ENCODE measurements at regions not wholly inside any gene's neighbourhood (a gene's known extent, or its start where the extent isn't known, plus 50 kb on each side); places are given as distances from the start of the nearest gene placed in this dataset.

DNA sequence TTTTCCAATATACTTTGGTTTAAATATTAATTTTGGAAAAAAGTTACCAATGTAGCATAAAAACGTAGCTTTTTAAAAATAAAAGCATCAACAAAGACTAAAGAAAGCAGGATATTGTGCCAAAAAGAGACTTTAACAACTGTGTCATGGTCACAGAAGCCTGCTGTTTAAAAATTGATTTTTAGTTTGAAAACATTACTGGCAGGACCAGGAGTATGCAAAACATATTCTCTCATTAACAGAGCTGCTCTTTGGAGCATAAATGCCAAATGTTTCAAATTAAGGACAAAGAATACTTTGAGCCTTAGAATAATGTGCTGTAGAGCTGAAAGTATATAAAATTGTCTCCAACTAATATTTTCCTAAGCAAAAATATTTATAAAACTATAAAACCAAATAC lies 279.0 kb downstream of the ARAP2 start:
- DNase-seq (ENCODE audit: low spot score): no peak

GRCh38 chr4:35966566-35966965 lies 277.7 kb downstream of the ARAP2 start:
- no peak for DNase-seq (ENCODE audit: low spot score)

DNA sequence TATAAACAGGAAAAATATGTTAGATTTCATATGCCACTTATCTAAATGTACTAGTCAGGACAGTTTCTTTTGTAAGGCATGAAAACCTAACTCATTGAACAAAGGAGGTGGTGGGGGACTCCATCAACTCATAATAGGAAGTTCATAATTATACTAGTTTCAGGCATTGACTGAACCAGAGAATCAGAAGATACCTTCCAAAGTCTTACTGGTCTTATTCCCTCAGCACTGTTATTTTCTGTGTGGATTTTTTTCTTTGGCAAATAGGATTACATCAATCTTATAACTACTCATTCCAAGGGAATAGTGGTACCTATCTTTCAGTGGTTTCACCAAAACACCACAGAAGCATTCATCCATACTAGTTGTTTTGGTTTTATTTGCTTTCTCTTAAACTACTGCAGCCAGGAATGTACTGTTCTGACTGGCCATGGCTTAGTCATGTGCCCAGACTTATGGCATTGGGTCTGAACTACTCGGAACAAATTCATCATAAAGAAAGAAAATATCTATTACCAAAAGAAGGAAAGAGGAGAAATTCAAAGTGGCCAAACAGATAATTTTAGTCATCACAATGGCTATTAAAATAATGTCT lies 273.9 kb downstream of the ARAP2 start:
- DNase-seq (ENCODE audit: low spot score): no peak

DNA sequence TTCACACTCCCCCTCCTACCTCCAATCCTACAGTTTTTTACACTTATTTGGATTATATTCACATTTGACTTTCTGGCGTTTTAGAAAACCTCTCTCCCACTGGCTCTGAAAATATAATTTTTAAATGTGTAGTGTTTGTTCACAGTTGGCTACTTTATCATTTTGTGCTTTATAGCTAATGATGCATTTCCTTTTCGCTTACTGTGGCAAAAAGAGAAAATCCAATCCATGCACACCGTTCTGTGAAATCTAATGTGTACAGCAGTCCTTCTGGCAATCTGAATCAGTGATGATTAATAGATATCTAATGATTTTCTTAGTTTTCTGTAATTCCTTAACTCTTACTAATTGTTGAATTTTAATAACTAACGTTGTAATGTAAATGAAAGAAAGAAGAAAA lies 271.5 kb downstream of the ARAP2 start:
- DNase-seq (ENCODE audit: low spot score): no peak

DNA sequence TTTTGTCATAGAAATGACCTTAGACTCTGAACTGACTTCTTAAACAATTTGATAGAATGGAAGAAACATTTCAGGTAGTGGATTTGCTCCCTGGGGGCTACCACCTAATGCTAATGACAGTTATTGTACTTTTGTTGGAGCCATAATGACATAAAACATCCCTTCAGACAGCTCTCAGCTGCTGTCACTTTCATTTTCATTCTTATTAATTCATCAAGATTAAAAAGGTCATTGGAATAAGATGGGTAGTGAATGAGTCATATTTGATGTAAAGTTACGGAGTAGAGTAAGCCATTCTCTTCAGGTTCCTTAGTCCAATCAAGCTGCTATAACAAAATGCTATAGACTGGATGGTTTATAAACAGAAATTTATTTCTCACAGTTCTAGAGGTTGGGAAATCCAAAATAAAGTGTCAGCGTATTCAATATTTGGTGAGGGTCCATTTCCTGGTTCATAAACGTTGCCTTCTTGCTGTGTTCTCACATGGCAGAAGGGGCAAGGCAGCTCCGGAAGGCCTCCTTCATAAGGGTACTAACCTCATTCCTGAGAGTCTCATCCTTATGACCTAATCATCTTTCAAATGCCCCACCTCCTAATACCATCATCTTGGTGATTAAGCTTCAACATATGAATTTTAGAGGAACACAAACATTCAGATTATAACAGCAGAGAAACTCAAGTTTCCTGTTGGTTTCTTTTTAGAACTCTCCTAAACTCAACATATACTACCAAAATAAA lies 268.5 kb downstream of the ARAP2 start:
- DNase-seq (ENCODE audit: low spot score): no peak

DNA sequence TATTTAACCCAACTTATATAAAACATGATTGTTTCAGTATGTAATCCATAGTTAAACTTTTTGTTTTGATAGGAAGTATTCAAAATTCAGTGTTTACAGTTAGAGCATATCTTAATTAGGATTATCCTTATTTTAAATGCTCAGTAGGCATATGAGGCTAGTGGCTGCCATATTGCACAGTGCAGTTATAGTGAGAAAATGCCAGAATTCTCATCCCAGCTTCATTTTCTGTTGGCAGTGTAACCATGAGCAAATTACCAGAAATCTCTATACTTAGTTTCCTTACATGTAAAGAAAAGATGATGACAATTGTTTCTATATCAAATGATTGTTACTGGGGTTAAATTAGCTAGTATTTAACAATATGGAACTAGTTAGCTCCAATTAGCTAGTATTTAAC lies 265.8 kb downstream of the ARAP2 start:
- no peak for DNase-seq (ENCODE audit: low spot score)

- DNase-seq (ENCODE audit: low spot score): no peak
Measured at GRCh38 chr4:35982318-35982717, 262.0 kb downstream of the ARAP2 start.

DNA sequence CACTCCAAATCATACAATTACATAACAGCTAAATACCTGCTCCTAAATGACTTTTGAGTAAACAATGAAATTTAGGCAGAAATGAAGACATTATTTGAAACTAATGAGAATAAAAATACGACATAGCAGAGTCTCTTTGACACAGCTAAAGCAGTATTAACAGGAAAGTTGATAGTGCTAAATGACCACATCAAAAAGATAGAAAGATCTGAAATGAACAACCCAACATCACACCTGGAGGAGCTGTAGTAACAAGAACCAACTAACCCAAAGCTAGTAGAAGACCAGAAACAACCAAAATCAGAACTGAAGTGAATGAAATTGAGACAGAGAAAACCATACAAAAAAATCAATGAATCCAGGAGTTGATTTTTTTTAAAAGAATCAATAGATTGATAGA lies 257.8 kb downstream of the ARAP2 start:
- no peak for DNase-seq (ENCODE audit: low spot score)

- no peak for DNase-seq (ENCODE audit: low spot score)
Measured at GRCh38 chr4:35993606-35994005, 250.7 kb downstream of the ARAP2 start.

GRCh38 chr4:36000941-36001557 lies 243.3 kb downstream of the ARAP2 start:
- DNase-seq (ENCODE audit: low spot score): no peak

- DNase-seq (ENCODE audit: low spot score): no peak
Measured at GRCh38 chr4:36003051-36003450, 241.3 kb downstream of the ARAP2 start.

DNA sequence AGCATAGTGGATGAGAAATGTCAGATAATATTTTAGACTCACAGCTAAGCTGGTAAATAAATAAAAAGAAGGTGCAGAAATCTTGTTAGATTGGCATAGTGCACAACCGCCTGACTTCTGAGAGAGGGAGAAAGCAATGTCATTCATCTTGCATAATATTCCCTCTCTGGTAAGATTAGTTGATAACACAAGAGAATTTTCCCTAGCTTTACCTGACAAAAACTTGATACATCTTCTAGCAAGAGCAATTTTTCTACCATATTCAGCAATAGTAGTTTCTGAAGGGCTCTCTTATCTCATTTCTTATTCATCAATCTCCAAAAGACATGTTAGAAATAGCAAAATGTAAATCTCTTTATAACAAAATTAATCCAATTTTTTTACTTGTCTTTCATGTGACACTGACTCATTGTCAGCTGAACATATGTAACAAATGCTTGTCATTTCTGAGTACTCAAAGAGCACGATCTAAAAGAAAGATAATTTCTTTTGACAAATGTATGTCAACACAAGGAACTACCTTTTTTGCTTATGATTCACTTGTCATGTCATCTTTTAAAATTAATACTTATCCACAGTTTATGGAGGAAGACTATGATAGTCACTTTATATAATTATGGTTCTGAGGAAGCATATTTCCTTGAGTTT lies 240.0 kb downstream of the ARAP2 start:
- DNase-seq (ENCODE audit: low spot score): peak; percentile 2

- no peak for DNase-seq (ENCODE audit: low spot score)
Measured at GRCh38 chr4:36006226-36006625, 238.1 kb downstream of the ARAP2 start.

- no peak for DNase-seq (ENCODE audit: low spot score)
Measured at GRCh38 chr4:36010397-36010929, 233.9 kb downstream of the ARAP2 start.

DNA sequence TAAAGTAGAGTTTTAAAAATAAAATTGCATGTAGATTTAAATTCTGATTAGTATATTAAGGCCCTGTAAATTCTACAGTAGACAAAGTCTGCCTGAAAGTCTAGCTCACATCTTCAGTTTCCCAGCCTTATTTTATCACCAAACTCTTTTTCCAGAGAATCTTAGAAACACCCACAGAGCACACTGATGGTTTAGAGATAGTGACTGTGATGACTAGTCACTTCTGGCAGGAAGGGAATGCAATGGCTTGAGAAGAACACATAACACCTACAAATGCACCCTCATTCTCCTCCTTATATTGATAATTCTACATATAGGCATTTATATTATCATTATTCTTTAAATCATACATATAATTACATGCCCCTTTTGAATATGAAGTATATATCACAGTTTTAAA lies 232.9 kb downstream of the ARAP2 start:
- DNase-seq (ENCODE audit: low spot score): no peak

DNA sequence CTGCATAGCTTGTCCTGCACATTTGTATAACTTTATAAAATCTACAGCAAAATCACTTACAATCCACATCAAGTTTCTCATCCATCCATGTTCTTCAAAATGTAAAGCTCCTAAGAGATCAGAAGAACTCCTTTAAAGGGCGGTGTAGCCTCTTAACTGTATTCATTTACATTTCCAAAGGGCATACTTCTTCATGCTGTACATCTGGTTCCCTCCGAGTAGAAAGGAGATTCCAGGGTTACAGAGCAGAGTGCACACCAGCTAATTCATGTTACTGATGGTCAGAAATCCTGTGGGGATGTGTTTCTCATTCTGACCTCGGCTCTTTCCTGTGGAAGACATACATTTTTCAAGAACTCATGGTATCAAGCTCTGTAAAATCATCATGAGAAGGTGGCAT lies 231.8 kb downstream of the ARAP2 start:
- DNase-seq (ENCODE audit: low spot score): no peak

- no peak for DNase-seq (ENCODE audit: low spot score)
Measured at GRCh38 chr4:36013206-36013605, 231.1 kb downstream of the ARAP2 start.

Data from COLO829 (cell line).